Mucosa of rectum (tissue), 2 donors: ENCODE measurements at regions not wholly inside any gene's neighbourhood (a gene's known extent, or its start where the extent isn't known, plus 50 kb on each side); places are given as distances from the start of the nearest gene placed in this dataset.

Experiments used
- H3K27ac ChIP-seq, 2 donors: one replicate each; pipeline ENCODE4 v1.7.0; 2013; ENCODE audit warnings: inconsistent platforms in 2 of 2, low read depth in 2 of 2, low read length in 2 of 2
- H3K27me3 ChIP-seq, 2 donors: one replicate each; pipeline ENCODE4 v1.7.0; 2013; ENCODE audit warnings: low read length in 2 of 2; ENCODE audit not compliant: control insufficient read depth in 2 of 2, insufficient read depth in 2 of 2
- H3K36me3 ChIP-seq, 2 donors: one replicate each; pipeline ENCODE4 v1.7.0; 2013; ENCODE audit warnings: low read length in 2 of 2; ENCODE audit not compliant: control insufficient read depth in 2 of 2, insufficient read depth in 2 of 2
- H3K4me1 ChIP-seq, 2 donors: one replicate each; pipeline ENCODE4 v1.7.0; 2013; ENCODE audit warnings: low read length in 2 of 2, mild to moderate bottlenecking in 1 of 2; ENCODE audit not compliant: control insufficient read depth in 2 of 2, insufficient read depth in 2 of 2
- H3K4me3 ChIP-seq, 2 donors: one replicate each; pipeline ENCODE4 v1.7.0; 2013; ENCODE audit warnings: low read length in 2 of 2
- H3K9ac ChIP-seq, 2 donors: one replicate each; pipeline ENCODE4 v1.7.0; 2013; ENCODE audit warnings: low read length in 2 of 2, low read depth in 1 of 2, mild to moderate bottlenecking in 1 of 2
- H3K9me3 ChIP-seq, 2 donors: one replicate each; pipeline ENCODE4 v1.7.0; 2013; ENCODE audit warnings: low read length in 2 of 2; ENCODE audit not compliant: control insufficient read depth in 2 of 2
- donor health status: healthy.
- donor health status: Normal muscosa, but diverticular disease.

DNA sequence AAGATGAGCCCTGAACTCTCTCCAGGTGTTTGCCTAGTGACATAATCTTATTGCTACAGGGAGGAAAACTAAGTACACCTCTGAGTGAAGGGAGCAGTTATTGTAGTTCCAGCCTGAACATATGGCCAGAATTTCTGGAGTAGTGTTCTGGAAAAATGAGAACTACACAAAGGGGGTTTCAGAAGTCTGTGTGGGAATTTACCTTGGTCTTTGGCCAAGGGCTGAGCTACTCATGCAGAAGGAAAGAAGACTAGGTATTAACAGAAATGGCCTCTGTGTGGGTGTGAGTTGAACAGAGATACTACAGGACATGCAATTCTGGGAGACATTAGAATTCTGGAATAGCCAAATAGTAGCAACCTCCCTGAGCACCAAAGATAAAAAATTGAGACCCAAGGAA, 1009.7 kb upstream of the GJE1 start:
- H3K36me3 ChIP-seq: no peaks in the 10 kb centered on the region
- H3K4me3 ChIP-seq: no peak overlapping the region

DNA sequence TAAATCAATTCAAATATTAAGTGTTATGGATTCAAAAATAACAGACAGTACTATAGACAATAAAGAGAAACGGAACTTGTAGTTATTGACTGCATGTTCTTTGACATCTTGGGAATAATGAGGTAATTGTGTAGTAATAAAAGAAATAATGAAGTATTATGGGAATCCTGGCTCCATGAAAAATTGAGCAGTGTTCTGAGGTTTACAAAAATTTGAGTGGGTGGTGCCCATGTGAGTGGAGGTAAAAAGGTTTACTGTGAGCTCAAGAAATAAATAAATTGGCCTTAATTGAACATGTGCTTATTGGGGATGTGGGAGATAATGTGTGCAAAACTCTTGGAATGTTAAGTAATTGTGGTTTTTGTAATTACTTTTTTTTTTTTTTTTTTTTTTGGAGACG, 1013.7 kb upstream of the GJE1 start:
- H3K27me3 ChIP-seq: no peaks in the 10 kb centered on the region
- H3K4me1 ChIP-seq: no peaks in the 10 kb centered on the region
- no peaks in the 10 kb centered on the region for H3K9me3 ChIP-seq
- H3K36me3 ChIP-seq: no peaks in the 10 kb centered on the region
- no peak overlapping the region for H3K27ac ChIP-seq
- H3K4me3 ChIP-seq: no peak overlapping the region
- H3K9ac ChIP-seq: no peak overlapping the region

More for the DNA sequence above, 1009.7 kb upstream of the GJE1 start:
- Histone ChIP-seq H3K9me3 (no peaks in the 10 kb centered on the region), H3K27ac (no peak overlapping the region), H3K27me3 (no peaks in the 10 kb centered on the region), H3K4me1 (no peaks in the 10 kb centered on the region), H3K9ac (no peak overlapping the region)

DNA sequence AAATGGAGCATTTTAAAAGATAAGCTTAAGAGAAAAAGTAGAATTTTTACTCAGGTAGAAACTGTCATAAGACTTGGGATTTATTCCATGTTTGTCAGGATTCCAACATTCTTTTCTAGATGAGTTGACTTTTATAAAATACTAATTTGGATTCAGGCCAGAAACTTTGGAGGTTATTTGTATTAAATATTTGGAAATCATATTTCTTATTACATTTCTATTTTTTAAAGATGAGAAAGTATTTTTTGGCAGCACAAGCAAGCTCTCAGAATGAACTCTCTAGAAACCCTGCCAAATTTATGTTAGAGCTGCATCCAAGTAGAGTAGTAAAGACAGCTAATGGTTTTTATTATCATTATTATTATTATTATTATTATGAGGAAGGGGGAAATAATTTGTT, 1014.9 kb upstream of the GJE1 start:
- no peaks in the 10 kb centered on the region for H3K4me1 ChIP-seq
- no peak overlapping the region for H3K4me3 ChIP-seq
- no peaks in the 10 kb centered on the region for H3K27me3 ChIP-seq
- no peak overlapping the region for H3K9ac ChIP-seq
- H3K9me3 ChIP-seq: no peaks in the 10 kb centered on the region
- H3K27ac ChIP-seq: no peak overlapping the region
- H3K36me3 ChIP-seq: no peaks in the 10 kb centered on the region

DNA sequence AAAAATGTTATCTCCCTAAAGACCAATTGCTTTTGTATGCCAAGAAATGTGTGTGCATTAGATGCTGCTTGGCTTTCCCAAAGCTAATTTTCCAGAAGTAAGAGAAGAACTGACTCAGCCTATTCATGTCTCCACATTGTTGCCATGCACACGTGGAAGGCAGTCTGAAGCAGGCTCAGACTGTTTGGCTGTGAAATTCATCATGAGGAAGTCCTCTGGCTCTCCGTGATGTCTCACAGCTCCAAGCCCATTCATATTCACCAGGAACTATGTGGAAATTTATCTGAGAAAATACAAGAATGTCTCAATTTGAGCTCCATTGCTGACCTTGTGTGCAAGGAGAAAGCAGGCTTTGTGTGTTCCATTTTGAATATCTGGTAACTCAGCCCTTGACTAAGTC, 1022.2 kb upstream of the GJE1 start:
- Histone ChIP-seq H3K4me1 (no peaks in the 10 kb centered on the region), H3K27ac (no peak overlapping the region), H3K27me3 (no peaks in the 10 kb centered on the region), H3K9ac (no peak overlapping the region), H3K9me3 (no peaks in the 10 kb centered on the region), H3K4me3 (no peak overlapping the region), H3K36me3 (no peaks in the 10 kb centered on the region)

DNA sequence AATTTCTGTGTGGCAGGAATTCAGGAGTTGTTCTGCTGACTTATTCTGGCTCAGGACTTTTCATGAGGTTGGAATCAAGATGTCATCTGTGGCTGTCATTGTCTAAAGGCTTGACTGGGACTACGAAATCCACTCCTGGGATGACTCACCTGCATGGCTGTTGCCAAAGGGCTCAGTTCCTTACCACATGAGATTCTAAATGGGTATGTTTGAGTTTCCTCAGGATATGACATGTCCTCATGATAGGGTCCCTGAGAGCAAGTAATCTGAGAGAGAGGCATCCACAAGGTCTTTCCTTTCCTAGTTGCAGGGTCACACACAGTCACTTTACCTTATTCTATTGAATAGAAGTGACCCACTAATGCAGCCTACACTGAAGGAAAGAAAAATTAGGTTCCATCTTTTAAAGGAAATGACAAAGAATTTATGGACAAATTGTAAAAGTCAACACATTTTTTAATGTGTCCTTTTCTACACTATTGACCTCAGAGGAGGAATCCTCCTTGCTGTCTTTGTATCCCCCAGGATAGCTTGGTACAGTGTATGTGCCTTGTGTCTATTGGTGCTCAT, 1025.0 kb upstream of the GJE1 start:
- no peaks in the 10 kb centered on the region for H3K27me3 ChIP-seq
- no peaks in the 10 kb centered on the region for H3K4me1 ChIP-seq
- H3K27ac ChIP-seq: no peak overlapping the region
- no peaks in the 10 kb centered on the region for H3K36me3 ChIP-seq
- no peak overlapping the region for H3K9ac ChIP-seq
- no peak overlapping the region for H3K4me3 ChIP-seq
- H3K9me3 ChIP-seq: no peaks in the 10 kb centered on the region

DNA sequence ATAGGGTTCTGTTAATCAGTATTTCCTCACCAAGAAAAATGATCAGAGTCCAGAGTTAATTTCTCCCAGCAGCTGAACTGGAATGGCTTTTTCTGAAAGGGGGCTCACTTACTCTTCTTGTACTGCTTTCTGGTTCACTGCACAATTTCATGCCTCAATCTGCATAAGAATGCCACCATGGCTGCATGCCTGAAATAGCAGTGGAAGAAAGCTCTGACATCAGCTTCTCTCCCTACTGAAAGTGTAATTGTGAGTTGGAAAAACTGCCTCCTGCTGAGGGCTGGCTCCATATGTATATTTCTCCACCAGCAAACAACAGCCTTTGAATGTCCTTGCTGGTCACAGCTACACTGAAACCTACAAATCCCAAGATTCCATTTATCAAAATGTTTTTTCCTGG, 1027.2 kb upstream of the GJE1 start:
- Histone ChIP-seq H3K36me3 (no peaks in the 10 kb centered on the region), H3K4me1 (no peaks in the 10 kb centered on the region), H3K4me3 (no peak overlapping the region), H3K27me3 (no peaks in the 10 kb centered on the region), H3K27ac (no peak overlapping the region), H3K9ac (no peak overlapping the region), H3K9me3 (no peaks in the 10 kb centered on the region)

DNA sequence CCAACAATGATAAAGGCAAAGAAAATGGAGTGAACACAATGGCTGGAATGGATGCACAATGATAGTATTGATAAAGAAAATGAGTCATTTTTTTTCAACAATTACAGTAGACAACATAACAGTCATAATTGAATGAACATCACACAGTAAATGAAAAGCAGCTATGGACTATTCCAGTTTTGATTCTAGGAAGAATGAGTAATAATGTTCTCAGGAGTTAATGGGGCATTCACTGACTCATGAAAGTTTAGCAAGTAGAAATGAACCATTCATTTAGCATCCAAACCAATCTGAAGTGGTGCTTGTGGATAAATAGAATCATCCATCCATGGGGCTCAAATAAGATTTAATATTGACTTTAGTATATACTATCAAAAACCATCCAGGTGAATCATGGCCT, 1029.5 kb upstream of the GJE1 start:
- Histone ChIP-seq H3K9ac (no peak overlapping the region), H3K36me3 (no peaks in the 10 kb centered on the region), H3K4me3 (no peak overlapping the region), H3K9me3 (no peaks in the 10 kb centered on the region), H3K27ac (no peak overlapping the region), H3K27me3 (no peaks in the 10 kb centered on the region), H3K4me1 (no peaks in the 10 kb centered on the region)

DNA sequence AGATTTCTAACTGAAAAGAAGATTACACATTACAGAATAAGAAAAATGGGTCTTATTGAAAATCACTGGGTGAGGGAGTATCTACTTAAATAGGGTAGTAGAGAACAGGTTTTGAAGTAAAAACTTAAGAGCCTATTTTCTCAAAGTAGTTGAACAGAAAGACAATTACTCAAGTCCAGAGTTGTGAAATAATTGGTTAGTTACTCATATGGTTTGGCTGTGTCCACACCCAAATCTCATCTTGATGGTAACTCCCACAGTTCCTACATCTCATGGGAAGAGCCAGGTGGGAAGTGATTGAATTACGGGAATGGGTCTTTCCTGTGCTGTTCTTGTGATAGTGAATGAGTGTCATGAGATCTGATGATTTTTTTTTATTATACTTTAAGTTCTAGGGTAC, 1035.3 kb upstream of the GJE1 start:
- Histone ChIP-seq H3K4me3 (no peak overlapping the region), H3K27me3 (no peaks in the 10 kb centered on the region), H3K9ac (no peak overlapping the region), H3K27ac (no peak overlapping the region), H3K4me1 (no peaks in the 10 kb centered on the region), H3K9me3 (no peaks in the 10 kb centered on the region), H3K36me3 (no peaks in the 10 kb centered on the region)

DNA sequence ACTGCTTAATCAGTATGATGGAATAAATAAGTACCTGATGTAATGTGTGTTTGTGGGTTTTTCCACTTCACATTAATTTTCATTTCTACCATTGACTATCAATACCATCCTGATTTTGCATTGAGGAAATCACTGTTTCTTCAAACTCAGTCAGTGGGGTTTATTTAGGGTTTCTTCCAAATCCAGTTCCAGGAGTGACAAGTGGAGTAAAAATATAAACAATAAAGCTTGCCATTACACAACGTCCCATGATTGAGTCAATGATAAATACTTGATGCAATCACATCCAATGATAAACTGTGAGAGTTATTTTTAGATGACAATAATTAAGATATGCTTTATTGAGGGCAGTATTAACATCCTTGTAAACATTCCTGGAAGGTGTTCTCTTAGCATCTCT, 1037.4 kb upstream of the GJE1 start:
- Histone ChIP-seq H3K9me3 (no peaks in the 10 kb centered on the region), H3K9ac (no peak overlapping the region), H3K4me1 (no peaks in the 10 kb centered on the region), H3K36me3 (no peaks in the 10 kb centered on the region), H3K4me3 (no peak overlapping the region), H3K27ac (no peak overlapping the region), H3K27me3 (no peaks in the 10 kb centered on the region)

DNA sequence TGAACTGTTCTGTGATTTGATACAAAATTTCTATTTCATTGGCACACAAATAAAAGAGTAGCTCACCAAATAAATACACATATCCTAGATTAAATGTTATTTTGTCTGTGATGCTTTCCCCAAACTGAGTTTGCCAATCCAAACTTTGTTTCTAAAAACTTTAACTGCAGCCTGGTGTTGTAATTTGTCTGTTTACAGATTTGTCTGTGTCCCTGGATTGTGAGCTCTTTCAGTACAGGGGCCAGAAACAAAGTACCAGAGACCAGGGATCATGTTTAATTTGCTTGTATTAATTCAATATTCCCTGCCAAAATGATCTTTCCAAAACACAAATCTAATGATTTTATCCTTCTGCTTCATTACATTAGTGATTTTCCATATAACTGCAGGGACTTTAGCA, 1044.6 kb upstream of the GJE1 start:
- H3K27ac ChIP-seq: no peak overlapping the region
- H3K9me3 ChIP-seq: no peaks in the 10 kb centered on the region
- H3K27me3 ChIP-seq: no peaks in the 10 kb centered on the region

More for the DNA sequence above, 1044.6 kb upstream of the GJE1 start:
- no peak overlapping the region for H3K9ac ChIP-seq
- no peaks in the 10 kb centered on the region for H3K4me1 ChIP-seq
- H3K4me3 ChIP-seq: no peak overlapping the region
- H3K36me3 ChIP-seq: no peaks in the 10 kb centered on the region
